Fibroblast of pulmonary artery (primary cell): ENCODE measurements at regions not wholly inside any gene's neighbourhood (a gene's known extent, or its start where the extent isn't known, plus 50 kb on each side); places are given as distances from the start of the nearest gene placed in this dataset.

ENCODE experiments used
- DNase-seq: peaks from one replicate; pipeline ENCODE4 v3.0.0-alpha.2; 2010; ENCODE audit warnings: low read depth
- H3K4me3 ChIP-seq: replicated peaks from 2 replicates; pipeline ENCODE4 v1.5.1; 2011; ENCODE audit warnings: low read depth, mild to moderate bottlenecking, control low read depth, low read length, moderate library complexity
- TF ChIP-seq, protein P1 (sequence below): IDR thresholded peaks from 2 replicates; pipeline ENCODE4 v1.5.1; 2011; ENCODE audit warnings: mild to moderate bottlenecking, control low read depth, low read length, inconsistent platforms; ENCODE audit errors: missing control alignments

DNA sequence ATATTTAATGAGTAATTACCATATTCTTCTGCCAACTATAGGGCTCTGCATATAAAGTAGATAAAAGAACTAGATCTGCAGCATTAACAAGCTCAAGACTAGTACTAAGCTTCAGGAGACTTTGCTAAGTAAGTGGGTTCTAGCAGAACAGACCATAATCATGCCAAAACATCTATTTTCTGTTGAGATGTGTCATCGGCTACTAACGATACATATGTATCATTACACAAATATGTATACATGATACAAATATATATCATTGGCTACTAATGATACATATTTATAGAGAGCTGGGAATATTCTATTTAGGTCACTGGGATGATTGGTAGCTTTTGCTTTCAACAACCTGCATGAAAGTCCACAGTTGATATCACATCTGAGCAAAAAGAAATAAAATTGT lies 185.8 kb upstream of the DCBLD2 start:
- TF ChIP-seq, protein P1, sequence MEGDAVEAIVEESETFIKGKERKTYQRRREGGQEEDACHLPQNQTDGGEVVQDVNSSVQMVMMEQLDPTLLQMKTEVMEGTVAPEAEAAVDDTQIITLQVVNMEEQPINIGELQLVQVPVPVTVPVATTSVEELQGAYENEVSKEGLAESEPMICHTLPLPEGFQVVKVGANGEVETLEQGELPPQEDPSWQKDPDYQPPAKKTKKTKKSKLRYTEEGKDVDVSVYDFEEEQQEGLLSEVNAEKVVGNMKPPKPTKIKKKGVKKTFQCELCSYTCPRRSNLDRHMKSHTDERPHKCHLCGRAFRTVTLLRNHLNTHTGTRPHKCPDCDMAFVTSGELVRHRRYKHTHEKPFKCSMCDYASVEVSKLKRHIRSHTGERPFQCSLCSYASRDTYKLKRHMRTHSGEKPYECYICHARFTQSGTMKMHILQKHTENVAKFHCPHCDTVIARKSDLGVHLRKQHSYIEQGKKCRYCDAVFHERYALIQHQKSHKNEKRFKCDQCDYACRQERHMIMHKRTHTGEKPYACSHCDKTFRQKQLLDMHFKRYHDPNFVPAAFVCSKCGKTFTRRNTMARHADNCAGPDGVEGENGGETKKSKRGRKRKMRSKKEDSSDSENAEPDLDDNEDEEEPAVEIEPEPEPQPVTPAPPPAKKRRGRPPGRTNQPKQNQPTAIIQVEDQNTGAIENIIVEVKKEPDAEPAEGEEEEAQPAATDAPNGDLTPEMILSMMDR = no peak
- no peak for DNase-seq
- no peak overlapping the region for H3K4me3 ChIP-seq

DNA sequence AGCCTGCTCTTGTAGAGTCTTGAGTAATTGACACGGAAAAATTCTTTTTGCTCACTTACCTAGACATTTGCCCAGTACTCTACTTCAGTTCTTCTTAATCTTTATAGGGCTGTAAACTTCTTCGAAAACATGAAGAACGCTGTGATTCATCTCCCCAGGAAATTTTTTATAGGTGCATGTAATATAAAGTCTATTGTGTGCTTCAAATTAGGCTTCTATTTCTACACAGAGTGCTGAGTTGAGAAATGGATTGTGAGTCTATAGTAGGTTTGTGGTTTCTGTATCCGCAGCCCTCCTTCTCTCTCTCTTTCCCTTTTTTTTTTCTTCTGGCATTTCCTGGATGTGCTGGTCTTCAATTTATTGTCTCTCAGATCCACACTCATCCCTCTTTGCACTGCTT lies 183.3 kb upstream of the DCBLD2 start:
- no peak for DNase-seq
- no peak overlapping the region for H3K4me3 ChIP-seq
- TF ChIP-seq, protein P1 = no peak

DNA sequence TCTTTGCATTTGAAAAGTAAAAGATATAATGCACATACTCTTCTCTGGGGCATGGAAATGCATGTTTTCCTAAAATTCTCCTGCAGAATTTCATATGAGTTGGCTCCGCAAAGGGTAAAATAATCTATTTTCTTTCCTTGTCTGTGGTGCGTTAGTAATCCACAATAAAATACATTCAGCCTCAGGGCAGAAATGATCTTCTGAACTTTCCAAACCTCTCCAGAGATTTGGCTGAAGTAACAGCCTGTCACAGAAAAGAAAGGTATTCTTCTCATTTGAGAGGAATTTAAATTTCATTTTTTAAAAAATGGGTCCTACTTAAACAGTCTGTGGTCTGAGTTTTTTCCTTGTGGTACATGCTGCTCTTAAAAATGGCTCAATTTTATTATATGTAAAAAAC lies 182.7 kb upstream of the DCBLD2 start:
- H3K4me3 ChIP-seq = no peak overlapping the region
- no peak for DNase-seq
- TF ChIP-seq, protein P1 = no peak

DNA sequence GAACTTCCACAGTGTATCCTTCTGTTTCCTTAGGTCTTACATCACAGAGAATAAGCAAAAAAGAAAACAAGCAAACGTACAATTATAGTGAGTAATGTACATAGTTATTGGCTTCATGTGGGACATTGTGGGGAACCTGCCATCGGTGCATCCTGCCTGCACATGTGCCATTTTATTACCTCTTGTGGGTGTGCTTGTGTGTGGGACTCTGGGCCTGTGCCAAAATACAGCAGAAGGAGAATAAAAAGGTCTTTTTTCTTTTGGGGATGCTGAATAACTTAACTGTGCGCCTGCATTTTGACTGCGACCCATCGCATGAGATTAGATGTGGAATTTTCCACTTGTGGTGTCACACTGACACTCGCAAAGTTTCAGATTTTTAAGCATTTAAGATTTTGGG lies 169.6 kb upstream of the DCBLD2 start:
- no peak overlapping the region for H3K4me3 ChIP-seq
- no peak for DNase-seq
- TF ChIP-seq, protein P1 = no peak

DNA sequence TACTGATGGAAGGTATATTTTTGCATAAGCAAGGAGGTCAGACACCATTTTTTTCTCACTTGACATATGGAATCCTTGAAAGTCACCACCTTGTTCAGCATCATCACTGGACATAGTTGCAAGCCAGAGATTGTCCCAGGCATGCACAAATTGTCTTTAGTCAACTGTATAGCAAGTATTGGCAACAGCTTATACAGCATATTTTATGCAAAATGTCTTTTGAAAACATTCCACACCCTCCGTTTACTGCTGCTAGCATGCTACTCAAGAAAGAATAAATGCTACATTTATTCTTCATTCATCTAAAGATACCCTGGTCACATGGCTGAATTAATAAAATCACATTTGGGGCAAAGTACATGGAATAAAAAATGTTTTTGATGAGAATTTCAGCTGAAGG lies 168.5 kb upstream of the DCBLD2 start:
- H3K4me3 ChIP-seq = no peak overlapping the region
- no peak for DNase-seq
- TF ChIP-seq, protein P1 = no peak

DNA sequence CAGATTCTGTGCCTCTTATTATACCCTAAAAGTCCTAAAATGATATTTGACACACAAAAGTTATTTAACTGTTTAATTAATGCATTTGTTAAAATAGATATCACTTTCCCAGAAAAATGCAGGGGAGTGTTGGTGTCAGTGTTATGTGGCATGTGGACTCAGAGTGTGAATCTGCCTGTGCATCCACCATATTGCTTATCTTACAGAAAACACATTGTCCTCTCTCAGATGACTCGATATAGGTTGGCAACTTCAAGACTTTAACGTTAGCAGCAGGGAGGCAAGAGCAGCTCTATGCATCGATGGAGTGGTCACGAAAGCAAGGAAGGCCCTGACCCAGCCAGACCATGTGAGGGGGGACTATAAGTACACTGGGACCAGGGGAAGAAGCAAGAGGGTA lies 165.4 kb upstream of the DCBLD2 start:
- TF ChIP-seq, protein P1 = no peak
- DNase-seq = no peak
- H3K4me3 ChIP-seq = no peak overlapping the region

DNA sequence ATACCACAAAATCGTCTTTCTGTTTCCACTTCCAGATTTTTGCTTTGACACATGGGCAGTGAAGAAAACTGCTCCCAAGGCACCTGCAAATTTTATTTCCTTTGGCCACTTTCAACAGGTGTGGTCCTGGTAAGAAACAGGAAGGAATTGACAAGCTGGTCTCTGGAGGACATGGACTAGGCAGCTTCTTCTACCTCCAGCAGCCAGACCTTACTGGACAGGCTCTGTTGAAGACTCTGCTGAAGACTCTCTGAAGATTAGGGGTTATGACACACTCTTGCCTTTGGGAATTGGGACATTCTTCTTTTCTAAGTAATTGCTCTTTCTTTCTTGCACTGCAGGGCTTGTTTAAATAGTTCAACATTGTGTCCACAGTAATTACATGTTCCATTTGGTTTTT lies 147.7 kb upstream of the DCBLD2 start:
- no peak for DNase-seq
- no peak overlapping the region for H3K4me3 ChIP-seq
- TF ChIP-seq, protein P1 = no peak
